HUDEP-2 (cell line): ENCODE measurements at regions not wholly inside any gene's neighbourhood (a gene's known extent, or its start where the extent isn't known, plus 50 kb on each side); places are given as distances from the start of the nearest gene placed in this dataset.
A peak's percentile ranks its signal among the peaks of the same experiment; 100 is the strongest.
"Not testable (repeated sequence)": the region's sequence is repeated elsewhere in the genome, so short reads cannot be mapped to it uniquely, and the experiment has no call there.

Experiments used
- DNase-seq, 76 experiments: peaks; one replicate each; lab custom pipeline; 2025; ENCODE audit not compliant: unreplicated experiment in 76 of 76; lab: John Stamatoyannopoulos, UW

DNA sequence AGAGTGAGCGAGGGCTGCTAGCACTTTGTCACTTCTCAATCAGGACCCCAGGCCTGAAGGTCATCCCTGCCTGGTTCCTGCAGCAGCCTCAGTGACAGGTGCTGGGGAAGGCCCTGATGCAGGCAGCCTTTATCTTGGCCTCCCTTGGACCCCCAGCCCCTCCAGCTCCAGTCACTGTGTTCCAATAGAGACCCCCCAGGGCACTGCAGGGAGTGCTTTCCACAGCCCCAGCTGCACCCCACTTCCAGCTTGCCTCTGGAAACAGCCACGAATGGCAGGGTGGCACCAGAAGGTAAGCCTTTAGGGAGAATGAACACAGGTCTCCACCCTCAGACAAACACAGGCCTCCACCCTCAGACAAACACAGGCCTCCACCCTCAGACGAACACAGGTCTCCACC is 241.6 kb upstream of the SGCG start:
- DNase-seq: no peak

DNA sequence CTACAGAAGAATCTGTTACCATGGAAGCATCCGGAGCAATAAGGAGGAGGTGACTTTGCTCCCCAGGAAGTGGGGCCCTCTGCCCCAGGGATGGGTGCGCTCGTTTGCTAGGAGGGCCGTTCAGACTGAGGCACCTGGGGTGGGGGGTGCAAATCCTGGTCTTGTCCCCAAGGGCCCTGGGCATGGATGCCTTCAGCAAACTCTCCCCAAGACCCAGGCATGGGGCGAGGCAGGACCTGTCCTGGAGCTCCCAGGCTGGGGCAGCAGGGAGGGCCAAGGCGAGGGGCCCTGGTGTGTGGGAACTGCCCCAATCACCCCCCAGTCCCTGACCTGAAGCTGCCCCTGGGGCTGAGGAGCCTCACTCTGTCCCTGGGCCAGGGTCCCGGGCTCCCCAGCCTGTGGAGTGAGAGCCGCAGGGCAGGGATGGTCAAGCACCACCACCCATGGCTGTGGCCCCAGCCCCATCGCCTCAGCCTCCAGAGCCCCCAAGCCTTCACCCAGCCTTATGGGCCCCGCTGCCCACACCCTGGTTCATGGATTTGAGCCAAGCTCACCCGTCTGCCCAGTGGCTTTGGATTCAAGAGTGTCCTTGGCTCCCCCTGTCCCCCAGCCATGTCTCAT is 240.6 kb upstream of the SGCG start:
- no peak for DNase-seq

DNA sequence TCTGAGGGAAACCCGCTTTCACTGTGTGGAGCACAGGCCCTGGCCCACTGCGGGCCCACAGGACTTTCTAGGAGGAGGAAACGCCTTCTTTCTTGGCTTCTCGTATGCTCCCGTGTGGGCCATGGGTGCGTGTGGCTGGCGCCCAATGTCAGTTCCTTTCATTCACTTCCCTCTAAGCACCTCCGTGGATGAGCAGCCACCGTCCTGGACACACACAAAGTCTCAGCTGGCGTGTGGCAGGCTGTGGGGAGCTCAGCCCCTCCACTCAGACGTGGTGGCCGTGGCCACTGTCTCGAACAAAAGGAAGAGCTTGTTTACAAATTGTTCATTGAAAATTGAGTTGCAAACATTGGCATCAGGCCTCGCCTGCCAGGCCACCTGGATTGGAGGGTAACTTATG is 240.0 kb upstream of the SGCG start:
- no peak for DNase-seq

DNA sequence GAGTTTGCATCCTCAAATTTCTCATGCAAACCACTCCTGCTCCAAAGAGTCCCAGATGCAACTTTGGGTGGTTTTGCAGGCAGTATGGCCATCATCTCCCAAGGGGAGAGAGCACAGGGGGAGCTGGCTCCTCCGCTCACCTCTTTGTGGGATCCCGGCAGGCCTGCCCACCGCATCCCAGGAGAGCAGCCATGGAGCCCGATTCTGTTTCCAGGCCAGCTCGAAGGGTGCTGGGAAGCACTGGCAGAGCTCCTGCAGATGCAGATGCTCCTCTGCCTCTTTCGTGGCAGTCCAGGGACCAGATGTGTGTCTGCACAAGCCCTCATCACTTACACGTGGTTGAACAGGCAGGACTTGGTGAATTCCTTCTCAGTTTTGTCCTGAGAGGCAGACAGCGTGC is 239.3 kb upstream of the SGCG start:
- not testable (repeated sequence) for DNase-seq

DNA sequence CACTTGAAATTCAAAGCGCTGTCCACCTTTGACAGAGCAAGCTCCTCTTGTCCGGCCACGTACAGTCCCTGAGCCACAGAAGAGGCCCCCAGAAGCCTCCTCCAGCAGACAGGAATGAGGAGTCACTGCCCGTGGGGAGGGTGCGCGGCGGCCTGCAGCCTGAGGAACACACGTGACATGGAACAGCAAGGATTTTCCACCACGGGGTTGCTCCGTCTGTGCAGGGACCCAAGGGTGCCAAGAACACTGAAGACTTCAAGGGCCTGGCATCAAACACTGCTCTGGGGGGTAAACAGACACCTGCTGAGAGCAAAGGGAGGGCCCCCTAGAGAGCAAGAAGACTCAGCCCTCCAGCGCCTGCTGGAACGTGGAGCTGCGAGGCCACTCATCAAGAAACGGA is 237.9 kb upstream of the SGCG start:
- DNase-seq: not testable (repeated sequence)

DNA sequence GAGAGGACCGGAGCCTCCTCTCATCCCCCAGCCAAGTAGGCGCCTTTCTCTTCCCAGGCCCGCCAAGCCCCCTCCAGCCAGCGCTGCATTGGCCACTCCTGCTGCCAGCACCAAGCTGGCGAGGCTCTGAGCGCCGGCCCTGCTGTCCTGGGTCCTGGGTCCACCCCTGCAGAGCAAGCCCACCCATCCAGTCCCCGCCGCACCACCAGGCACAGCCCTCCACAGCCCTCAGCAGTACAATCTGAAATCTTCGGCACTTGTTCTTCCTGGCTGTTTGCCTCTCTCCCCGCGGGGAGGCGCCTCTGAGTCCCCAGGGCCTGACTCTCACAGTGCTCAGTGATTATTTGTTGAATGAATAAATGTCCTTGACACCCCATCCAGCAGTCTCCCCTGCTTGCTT is 236.4 kb upstream of the SGCG start:
- DNase-seq: peak in 5 of 76 experiments; percentile 3 to 21 (median 11)

DNA sequence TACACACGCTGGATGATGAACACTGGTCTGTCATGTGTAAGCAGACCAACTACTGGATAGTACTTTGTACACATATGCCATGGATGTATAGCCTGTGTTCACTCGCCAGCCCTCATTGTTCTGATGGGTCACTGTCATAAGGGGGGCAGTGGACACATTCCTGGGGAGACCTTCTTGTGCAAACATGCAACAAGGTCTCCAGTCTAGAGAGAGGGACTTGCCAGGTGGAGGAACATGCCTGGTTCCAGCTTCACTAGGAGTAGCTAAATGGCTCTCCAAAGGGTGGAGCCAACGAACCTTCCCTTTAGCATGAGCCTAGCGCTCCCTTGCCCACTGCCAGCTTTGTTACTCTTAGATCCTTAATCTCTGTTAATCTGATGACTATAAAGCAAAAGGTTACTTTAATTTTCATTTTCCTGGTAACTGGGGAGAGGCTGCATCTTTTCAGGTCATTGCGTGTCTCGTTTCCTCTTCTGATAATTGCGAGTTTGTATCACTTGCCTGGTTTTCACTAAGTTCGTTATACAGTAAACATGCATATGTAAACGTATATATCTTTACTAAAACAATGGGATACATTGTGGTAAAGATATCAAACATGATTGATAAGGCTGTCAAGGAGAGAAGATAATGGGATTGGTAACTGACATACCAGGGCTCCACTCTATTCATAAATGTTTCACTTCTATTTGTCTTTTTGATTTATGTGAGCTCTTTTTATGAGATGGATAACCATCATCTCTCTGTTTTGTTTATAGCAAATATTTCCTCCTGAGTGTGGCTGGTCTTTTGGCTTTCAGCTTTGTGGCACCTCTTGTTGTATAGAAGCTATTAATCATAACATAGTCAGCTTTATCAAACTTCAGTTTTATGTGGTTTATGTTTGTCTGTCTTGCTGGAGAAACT is 235.2 kb upstream of the SGCG start:
- no peak for DNase-seq

DNA sequence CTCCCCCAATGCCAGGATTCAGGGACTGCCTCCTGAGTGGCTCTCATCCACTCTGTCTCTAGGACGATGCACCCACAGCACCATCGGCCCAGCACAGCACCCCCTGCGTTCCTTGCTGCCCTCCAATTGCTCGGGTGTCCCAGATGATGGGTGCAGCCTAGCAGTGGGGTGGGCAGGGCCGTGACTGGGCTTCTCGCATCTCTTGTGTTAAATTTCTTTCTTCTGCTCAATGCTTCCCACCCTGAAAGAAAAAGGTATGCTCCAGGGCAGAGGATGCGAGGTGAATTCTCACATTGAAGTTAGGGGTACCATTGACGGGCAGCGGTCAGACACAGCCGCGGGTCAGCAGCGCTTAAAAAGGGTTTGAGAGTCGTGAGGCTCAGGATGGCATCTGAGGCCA is 232.4 kb upstream of the SGCG start:
- no peak for DNase-seq

DNA sequence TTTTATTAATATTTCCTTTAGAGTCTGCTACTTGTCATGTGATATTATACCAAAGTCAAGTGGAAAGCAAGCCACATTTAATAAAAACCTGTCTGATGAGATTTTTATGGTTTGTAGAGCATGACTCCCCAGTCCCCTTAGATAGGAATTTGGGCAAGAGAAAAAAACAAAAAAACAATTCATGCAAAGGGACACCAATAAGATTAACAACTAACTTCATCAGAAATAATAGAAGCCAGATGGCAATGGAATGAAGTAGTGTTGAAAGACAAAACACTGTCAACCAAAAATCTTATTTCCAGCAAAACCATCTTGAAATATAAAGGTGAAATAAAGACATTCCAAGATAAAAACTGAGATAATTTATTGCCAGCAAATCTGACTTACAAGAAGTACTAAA is 228.8 kb upstream of the SGCG start:
- not testable (repeated sequence) for DNase-seq

DNA sequence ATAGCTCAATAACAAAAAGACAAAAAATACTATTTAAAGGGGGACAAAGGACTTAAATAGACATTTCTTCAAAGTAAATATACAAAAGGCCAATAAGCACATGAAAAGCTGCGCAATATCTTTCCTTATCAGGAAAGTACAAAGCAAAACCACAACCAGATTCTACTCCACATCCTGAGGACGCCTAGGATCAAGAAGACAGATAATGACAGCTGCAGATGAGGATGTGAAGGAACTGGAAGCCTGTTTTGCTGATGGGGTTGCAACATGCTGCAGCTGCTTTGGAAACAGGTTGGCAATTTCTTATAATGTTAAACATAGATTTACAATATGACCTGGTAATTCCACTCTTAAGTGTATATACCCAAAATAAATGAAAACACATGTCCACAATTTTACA is 225.6 kb upstream of the SGCG start:
- peak in 3 of 76 experiments; percentile 2 to 24 (median 2) for DNase-seq

DNA sequence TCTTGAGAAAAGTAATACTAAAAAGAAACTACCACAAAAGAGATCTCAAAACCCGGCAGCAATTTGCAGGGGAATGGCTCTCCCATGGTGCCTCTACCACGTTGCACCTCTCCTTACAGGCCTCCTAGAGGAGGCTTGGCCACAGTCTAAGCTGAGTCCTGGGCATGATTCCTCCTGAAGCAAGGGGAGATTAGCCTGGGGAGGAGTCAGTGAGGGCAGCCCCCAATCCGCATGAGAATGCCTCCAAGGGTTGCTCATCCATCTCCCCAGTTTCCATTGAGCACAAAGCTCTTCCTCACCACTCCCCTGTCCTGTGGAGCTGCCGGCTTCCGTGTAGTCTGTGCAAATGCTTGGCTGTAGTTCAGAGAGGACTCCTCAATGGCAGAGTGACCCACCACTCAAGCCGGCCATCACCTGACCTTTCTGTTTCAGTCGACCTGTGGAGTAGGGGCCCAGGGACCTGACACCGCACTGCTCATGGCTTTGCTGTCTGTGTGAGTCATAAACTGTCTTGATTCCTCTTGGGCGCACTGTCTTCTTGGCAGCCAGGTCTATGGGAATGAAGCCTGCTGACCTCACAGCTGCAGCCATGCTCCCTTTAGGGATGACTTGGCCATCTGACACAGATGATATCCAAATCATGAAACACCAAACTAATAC is 224.2 kb upstream of the SGCG start:
- not testable (repeated sequence) for DNase-seq

DNA sequence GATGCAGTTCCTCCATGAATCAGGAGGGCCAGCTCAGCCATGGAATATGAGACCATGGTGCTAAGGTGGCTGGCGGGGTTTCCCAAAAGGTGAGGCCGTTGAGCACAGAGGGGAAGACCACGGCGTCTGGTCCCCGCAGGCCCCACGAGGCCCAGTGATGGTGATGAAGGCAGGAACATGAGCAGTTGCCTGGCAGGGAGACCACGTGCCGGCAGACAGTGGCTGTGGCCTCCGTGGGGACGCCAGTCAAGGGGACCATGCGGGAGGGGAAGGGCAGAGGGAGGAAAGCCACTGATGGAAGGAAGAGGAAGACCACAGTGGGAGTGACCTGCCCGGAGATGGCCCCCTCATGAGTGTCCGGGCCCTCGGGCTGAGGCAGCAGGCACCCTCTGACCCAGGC is 220.9 kb upstream of the SGCG start:
- DNase-seq: not testable (repeated sequence)

DNA sequence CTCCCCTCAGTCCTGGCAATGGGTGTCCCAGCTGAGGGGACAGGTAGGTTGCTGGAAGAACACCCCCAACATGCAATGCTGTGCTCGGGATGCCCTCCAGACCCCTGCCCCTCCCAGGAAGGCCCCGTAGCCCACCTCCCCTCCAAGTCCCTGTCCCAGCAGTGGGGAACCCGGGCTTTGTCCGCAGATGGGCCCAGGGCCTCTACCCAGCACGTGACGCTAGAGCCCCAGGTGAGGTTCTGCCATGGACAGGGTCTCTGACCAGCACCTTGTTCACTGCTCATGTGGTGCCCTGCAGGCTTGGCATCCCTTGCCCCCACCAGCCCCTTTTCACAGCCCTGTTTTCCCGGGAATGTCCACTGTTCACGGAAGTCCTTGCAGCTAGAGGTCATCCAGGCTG is 220.0 kb upstream of the SGCG start:
- DNase-seq: no peak

DNA sequence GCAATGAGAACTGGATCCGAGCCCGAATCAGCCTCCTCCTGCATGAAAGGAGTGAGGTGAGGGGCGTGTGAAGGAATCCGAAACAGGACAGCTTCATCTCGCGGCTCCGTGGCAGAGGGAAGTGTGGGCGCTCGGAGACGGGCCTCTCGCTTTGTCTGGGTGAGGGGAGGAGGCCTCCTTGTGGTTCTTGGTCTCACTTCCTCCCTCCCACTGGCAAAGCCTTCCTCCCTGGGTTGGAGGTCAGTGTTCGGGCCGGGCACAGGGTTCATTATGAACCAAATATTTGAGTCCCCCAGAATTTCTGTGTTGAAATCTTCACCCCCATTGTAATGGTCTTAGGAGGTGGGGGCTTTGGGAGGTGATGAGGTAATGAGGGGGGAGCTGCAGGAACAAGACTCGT is 219.4 kb upstream of the SGCG start:
- DNase-seq: not testable (repeated sequence)

DNA sequence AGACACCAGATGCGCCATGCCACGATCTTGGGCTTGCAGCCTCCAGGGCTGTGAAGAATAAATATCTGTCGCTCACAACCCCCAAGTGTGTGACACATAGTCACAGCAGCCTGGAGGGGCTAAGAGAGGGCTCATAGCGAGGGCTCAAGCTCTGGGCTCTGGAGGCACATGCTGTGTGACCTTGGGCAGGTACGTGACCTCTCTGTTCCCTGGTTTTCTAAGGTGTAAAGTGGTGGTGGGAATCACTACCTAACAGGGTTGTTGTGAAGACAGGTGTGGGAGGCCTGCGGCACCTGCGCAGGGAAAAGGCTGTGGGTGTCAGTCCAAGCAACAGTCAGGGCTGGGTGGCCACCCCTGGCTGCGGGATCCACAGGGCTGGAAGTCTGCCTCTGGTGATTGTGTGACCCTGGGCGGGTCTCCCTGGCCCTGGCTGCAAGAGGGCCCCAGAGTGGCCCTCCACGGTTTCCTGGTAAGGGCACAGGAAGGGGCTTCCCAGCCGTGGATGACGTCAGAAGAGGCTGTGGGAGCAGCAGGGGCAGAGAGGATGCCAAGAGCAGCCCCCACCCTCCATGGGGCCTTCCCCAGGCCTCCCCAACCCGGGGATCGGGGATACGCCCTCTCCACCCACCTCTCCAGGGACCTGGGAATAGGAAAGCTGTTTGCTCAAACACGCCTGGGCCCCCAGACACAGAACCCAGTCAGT is 218.8 kb upstream of the SGCG start:
- DNase-seq: no peak

DNA sequence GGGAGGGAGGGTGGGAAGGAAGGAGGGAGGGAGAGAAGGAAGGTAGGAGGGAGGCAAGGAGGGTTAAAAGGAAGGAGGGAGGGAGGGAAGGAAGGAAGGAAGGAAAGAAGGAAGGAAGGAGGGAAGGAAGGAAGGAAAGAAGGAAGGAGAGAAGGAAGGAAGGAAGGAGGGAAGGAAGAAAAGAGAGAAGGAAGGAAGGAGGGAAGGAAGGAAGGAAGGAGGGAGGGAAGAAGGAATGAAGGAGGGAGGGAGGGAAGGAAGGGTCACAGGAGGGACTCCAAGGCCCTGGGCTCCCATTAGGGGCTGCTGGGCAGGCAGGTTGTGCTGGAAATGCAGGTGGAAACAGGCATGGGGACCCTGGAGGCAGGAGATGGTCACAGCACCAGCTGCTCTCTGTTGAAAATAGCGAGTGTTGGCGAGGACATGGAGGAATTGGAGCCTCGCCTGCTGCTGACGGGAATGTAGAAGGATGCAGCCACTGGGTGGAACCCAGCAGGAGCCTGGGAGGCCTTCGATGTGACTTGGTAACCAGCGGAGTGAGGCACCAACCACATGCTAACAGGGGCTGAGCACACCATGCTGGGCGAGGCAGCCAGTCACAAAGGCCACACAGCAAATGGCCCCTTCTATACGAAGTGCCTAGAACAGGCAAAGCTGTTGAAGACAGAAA is 217.3 kb upstream of the SGCG start:
- not testable (repeated sequence) for DNase-seq

DNA sequence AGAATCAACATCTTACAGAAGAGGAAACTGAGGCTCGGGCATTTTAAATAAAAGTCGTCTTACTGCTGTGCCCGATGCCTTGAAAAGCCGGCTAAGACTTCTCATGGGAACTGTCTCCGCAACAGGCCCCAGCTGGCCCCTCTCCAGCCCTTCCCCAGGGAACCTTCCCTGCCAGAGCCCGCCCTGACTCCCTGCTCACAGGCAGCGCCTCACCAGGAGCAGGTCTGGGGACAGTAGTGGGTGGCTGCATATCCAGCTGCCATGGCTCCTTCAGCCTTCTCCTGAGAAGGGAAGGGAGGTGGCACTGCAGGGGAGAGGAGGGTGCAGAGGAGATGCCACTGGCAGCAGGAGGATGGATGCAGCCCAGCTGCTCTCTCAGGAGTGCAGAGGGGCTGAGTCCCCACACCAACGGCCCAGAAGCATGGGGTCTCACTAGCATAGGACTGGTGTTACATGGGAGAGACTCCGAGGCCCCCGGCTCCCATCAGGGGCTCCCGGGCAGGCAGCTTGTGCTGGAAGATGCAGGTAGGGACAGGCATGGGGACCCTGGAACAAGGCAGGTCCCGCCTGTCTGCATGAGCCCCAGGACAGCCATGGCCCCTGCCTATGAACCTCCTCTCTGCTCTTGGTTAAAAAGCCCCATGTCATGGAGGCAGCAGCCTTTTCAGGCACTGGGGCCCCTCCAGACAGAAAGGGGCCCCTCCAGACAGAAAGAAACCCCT is 216.4 kb upstream of the SGCG start:
- no peak for DNase-seq

DNA sequence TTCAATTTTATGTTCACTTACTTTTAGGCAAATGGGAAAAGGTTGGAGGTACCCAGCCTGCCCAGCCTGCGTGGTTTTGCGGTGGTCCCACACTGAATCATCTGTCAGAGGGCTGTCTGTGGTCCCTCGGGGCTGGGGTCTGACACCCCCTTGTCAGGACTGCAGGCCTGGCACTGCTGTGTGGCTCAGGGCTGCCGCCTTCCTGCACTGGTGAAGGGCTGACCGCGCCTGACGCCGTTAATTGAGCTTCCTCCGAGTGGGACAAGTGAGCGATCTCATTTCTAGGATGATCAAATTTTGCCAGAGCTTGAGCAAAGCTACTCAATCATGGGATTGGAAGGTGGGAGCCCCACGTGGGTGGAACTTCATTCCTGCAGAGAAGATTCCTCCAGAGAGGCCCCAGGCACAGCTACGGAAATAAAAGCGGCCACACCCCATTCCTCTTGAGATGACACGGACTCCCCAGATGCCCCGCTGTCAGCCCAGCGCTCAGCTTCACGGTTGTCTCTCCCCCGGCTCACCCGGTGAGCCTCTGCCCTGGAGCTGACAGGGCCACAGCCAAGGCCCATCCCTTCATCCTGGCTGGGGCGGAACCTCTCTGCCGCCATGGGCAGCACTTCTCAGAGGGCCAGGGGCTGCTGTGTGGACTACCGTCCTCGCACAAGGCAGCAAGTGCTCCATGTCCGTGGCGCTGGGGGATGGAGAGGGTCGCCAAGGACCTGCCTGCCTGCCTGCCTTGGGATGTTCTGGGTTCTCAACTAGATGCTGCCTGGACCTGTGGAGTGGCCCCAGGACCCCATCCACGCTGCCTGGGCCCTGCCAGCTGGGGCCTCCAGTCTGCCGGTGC is 215.5 kb upstream of the SGCG start:
- not testable (repeated sequence) for DNase-seq

DNA sequence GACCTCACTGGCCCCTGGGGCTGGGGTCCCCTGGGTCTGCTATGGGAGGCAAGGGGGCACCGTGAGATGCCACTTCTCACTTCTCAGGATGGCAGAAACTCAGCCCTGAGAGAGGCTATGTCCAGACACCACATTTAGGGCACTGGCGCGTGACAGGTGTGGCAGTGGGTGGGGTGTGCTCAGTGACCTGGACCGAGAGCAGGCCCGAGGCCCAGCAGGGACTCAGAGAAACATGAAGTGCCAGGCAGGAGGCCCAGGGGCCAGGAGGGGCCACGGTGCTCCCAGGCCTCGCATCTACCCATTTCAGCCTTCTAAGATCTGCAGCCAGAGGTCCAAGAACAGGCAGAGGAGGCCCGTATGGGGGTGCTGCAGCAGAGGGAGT is 214.9 kb upstream of the SGCG start:
- DNase-seq: not testable (repeated sequence)
